Urinary bladder (tissue), 3 donors: ENCODE measurements at regions not wholly inside any gene's neighbourhood (a gene's known extent, or its start where the extent isn't known, plus 50 kb on each side); places are given as distances from the start of the nearest gene placed in this dataset.
"Not testable (repeated sequence)": the region's sequence is repeated elsewhere in the genome, so short reads cannot be mapped to it uniquely, and the experiment has no call there.

Source experiments
- DNase-seq: peaks from one replicate; pipeline ENCODE4 v3.0.0-alpha.2; 2015; ENCODE audit errors: extremely low spot score
- H3K27ac ChIP-seq: one replicate; pipeline ENCODE4 v1.5.1; 2013; ENCODE audit warnings: low read depth, mild to moderate bottlenecking, moderate library complexity
- H3K36me3 ChIP-seq: one replicate; pipeline ENCODE4 v1.6.1; 2013; ENCODE audit warnings: mild to moderate bottlenecking, moderate library complexity; ENCODE audit not compliant: insufficient read depth
- H3K4me1 ChIP-seq: one replicate; pipeline ENCODE4 v1.6.1; 2013; ENCODE audit warnings: mild to moderate bottlenecking, moderate library complexity; ENCODE audit not compliant: insufficient read depth
- H3K4me3 ChIP-seq: one replicate; pipeline ENCODE4 v1.5.1; 2013; ENCODE audit warnings: low read depth, low read length
- WGBS: extraction: QIAGEN DNeasy Blood & Tissue Kit; methylation state at CpG from one replicate; pipeline ENCODE4 v1.1.7; 2013; 5-methylcytosine and 5-hydroxymethylcytosine counted together
- donor health status: healthy with polysubstance abuse.
- donor health status: healthy.

- 67% methylated on average over 4 of the region's 4 CpGs for WGBS
- H3K36me3 ChIP-seq: no peaks in the 10 kb centered on the region
These were observed 1061.4 kb downstream of the MRPL39 start for GRCh38 chr21:24545807-24546361.

DNA sequence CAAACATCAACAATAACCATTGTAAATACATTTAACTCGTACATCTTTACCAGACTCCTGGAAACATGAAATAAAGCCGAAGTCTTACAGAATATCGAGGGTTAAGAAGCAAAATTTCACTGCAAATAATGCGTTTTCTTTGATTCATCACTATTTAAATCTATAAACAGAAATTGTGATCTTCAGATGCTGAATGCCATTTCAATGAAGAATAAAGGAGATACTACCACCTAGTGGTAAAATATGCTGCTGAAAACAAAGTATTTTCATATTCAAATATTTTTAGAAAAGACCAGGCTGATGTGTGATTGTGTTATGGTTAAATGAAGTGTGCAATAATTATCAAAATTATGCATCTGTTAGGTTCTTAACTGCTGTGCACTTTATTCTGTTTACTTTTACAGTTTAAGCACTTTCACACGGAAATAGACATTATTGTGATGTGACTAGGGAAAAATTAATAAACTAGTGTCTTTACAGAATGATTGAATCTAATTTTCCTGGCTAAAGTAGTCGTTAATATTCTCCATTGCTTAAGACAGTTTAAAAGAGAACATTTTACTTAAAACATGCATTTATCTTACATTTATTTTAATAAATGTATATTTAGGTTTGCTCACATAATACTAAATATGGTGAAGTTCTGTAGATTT is 1093.1 kb downstream of the MRPL39 start:
- no peak for DNase-seq
- 27% methylated on average over 6 of the region's 6 CpGs for WGBS
- Histone ChIP-seq H3K4me1 (no peaks in the 10 kb centered on the region), H3K27ac (no peak overlapping the region), H3K36me3 (no peaks in the 10 kb centered on the region), H3K4me3 (no peak overlapping the region)

More at GRCh38 chr21:24545807-24546361, 1061.4 kb downstream of the MRPL39 start:
- H3K4me3 ChIP-seq: no peak overlapping the region
- H3K27ac ChIP-seq: no peak overlapping the region
- H3K4me1 ChIP-seq: no peaks in the 10 kb centered on the region
- DNase-seq: no peak

- no peak for DNase-seq
- Histone ChIP-seq H3K4me3 (no peak overlapping the region), H3K27ac (no peak overlapping the region), H3K36me3 (no peaks in the 10 kb centered on the region), H3K4me1 (no peaks in the 10 kb centered on the region)
- 83% methylated on average over 1 of the region's 1 CpG for WGBS
These were observed 1098.2 kb downstream of the MRPL39 start for GRCh38 chr21:24509131-24509530.

DNA sequence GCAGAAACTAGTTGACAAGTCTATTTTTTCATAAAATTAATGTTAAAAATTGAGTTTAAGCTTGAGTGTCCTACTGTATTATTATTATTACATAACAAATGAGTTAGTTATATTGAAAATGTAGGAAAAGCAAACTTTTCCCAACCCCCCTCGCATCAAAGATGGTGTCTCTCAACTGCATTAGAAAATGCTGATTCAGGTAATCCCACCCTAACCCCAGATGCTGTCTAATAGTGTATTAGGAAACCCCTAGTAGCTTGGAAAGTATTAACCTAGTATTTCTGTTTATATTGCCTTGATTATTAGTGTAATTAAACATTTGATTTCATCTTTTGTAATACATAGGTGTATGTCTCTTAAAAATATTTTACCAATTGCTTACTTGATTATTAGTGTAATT is 1120.3 kb downstream of the MRPL39 start:
- DNase-seq: no peak
- H3K27ac ChIP-seq: no peak overlapping the region
- no peaks in the 10 kb centered on the region for H3K36me3 ChIP-seq
- H3K4me1 ChIP-seq: no peaks in the 10 kb centered on the region
- WGBS: 71% methylated on average over 1 of the region's 1 CpG
- no peak overlapping the region for H3K4me3 ChIP-seq

DNA sequence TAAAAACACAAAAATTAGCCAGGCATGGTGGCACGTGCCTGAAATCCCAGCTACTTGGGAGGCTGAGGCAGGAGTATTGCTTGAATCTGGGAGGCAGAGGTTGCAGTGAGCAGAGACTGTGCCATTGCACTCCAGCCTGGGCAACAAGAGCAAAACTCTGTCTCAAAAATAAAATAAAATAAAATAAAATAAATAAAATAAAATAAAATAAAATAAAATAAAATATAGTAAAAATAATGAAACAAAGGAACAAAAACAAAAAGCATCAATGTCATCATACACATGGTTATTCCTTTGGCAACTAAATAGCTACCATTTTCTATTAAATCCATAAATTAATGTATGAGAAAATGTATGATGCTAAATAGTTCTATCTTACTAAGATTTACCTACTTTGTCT is 1123.9 kb downstream of the MRPL39 start:
- 89% methylated on average over 1 of the region's 1 CpG for WGBS
- H3K4me1 ChIP-seq: not testable (repeated sequence)

GRCh38 chr21:24470852-24471251 is 1136.4 kb downstream of the MRPL39 start:
- DNase-seq: no peak
- Histone ChIP-seq H3K4me3 (no peak overlapping the region), H3K27ac (no peak overlapping the region), H3K4me1 (no peaks in the 10 kb centered on the region), H3K36me3 (no peaks in the 10 kb centered on the region)
- WGBS: 74% methylated on average over 6 of the region's 6 CpGs

More for the DNA sequence above, 1123.9 kb downstream of the MRPL39 start:
- not testable (repeated sequence) for H3K27ac ChIP-seq, H3K4me3 ChIP-seq, DNase-seq, H3K36me3 ChIP-seq

DNA sequence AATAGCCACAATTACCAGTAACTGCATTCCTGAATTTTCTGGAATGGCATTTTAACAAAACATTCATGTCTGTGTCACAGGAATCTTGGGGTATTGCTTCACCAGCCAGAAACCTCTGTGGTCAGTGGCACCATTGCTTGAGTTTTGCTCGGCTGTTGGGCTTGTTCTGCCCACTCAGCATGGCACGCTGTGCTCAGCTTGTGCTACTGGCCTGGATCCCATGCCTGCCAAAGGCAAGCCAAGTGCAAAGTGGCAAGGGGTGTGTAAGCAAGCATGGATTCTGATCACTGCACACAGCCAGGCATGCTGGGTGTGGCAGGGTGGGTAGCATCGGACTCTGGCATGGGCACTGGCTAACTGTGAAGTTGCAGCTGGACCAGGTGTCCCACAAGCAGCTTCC is 1150.9 kb downstream of the MRPL39 start:
- Histone ChIP-seq H3K4me1 (no peaks in the 10 kb centered on the region), H3K27ac (no peak overlapping the region), H3K36me3 (no peaks in the 10 kb centered on the region), H3K4me3 (no peak overlapping the region)
- WGBS: 89% methylated on average over 3 of the region's 3 CpGs
- DNase-seq: no peak

GRCh38 chr21:24450119-24450518 is 1157.2 kb downstream of the MRPL39 start:
- no peak overlapping the region for H3K27ac ChIP-seq
- DNase-seq: no peak
- no peaks in the 10 kb centered on the region for H3K4me1 ChIP-seq
- H3K4me3 ChIP-seq: no peak overlapping the region
- 90% methylated on average over 3 of the region's 3 CpGs for WGBS
- no peaks in the 10 kb centered on the region for H3K36me3 ChIP-seq

DNA sequence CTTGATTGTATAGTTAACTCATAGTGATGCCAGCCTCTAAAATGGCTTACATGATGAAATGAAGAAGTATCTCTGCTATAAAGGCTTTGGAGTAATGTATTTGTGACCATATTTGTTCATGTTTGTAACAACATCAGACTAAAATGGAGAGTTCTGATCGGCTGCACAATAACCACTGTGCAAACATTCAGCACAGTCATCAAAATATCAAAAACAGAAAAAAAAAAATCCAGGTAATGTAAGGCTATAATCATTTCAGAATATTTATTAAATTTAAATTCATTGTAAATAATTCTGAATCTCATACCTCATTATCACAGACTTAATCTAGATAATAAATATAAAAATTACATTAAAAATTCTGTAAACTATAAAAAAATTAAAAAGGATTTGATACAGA is 1161.8 kb downstream of the MRPL39 start:
- 81% methylated on average over 1 of the region's 1 CpG for WGBS
- Histone ChIP-seq H3K4me3 (no peak overlapping the region), H3K4me1 (no peaks in the 10 kb centered on the region), H3K27ac (no peak overlapping the region), H3K36me3 (no peaks in the 10 kb centered on the region)
- no peak for DNase-seq

GRCh38 chr21:24444736-24445135 is 1162.5 kb downstream of the MRPL39 start:
- Histone ChIP-seq H3K36me3 (no peaks in the 10 kb centered on the region), H3K4me1 (no peaks in the 10 kb centered on the region), H3K27ac (no peak overlapping the region), H3K4me3 (no peak overlapping the region)
- no peak for DNase-seq

- Histone ChIP-seq H3K36me3 (no peaks in the 10 kb centered on the region), H3K27ac (no peak overlapping the region), H3K4me3 (no peak overlapping the region), H3K4me1 (no peaks in the 10 kb centered on the region)
- no peak for DNase-seq
- WGBS: 39% methylated on average over 1 of the region's 1 CpG
These were observed 1171.0 kb downstream of the MRPL39 start for GRCh38 chr21:24436236-24436635.

DNA sequence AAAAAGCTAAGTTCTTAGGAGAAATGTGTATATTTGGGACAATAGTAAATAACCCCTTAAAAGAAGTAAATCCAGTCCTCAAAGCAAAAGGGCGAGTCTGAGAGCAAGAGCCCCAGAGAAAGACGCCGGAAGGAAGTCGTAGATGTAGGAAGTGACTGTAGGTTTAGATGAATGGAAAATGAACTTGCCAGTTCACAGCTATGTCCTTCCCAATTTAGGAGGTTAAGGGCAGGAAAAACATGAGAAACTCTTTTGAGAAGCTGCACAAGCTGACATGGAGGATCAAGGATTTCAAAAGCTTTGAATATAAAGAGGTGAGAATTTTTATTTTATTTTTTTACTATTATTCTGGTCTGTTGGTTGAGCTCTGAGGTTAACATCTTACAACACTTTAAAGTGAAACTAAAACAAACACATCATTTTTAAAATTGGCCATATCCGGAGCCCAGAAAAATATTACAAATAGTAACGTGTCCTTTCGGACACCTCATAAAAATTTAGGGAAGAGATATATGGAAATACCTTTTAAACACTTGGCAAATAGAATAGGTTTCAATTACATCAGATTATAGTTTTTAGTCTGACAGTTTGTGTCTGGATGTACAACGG is 1178.6 kb downstream of the MRPL39 start:
- DNase-seq: no peak
- H3K27ac ChIP-seq: no peak overlapping the region
- H3K4me3 ChIP-seq: no peak overlapping the region
- WGBS: 73% methylated on average over 8 of the region's 8 CpGs
- H3K4me1 ChIP-seq: no peaks in the 10 kb centered on the region
- H3K36me3 ChIP-seq: no peaks in the 10 kb centered on the region

DNA sequence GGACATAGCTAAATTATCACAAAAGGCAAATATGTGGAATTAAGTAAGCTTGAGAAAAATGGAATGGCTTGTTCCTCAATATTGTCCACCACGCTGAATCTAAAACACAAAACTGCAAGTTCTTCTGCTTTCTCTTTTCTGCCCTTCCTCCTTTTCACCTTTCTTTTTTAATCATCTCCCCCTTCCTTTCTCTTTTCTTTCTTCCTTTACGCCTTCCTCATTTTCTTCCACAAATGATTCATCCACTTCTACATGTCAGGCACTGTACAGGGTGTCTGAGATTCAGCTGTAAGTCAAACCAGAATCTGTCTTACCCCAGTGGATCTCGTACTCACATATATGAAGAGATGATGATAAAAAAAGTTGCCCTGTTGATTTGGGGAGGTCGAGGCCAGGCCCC is 1182.5 kb downstream of the MRPL39 start:
- WGBS: 79% methylated on average over 4 of the region's 4 CpGs
- H3K27ac ChIP-seq: no peak overlapping the region
- no peak overlapping the region for H3K4me3 ChIP-seq
- H3K4me1 ChIP-seq: no peaks in the 10 kb centered on the region
- DNase-seq: no peak
- no peaks in the 10 kb centered on the region for H3K36me3 ChIP-seq

GRCh38 chr21:24423546-24423945 is 1183.7 kb downstream of the MRPL39 start:
- no peak for DNase-seq
- Histone ChIP-seq H3K4me1 (no peaks in the 10 kb centered on the region), H3K4me3 (no peak overlapping the region)

More at GRCh38 chr21:24423546-24423945, 1183.7 kb downstream of the MRPL39 start:
- Histone ChIP-seq H3K27ac (no peak overlapping the region), H3K36me3 (no peaks in the 10 kb centered on the region)
